Epithelial cell of esophagus (primary cell): ENCODE measurements at regions not wholly inside any gene's neighbourhood (a gene's known extent, or its start where the extent isn't known, plus 50 kb on each side); places are given as distances from the start of the nearest gene placed in this dataset.
"Not testable (repeated sequence)": the region's sequence is repeated elsewhere in the genome, so short reads cannot be mapped to it uniquely, and the experiment has no call there.

Source experiments
- DNase-seq: peaks from one replicate; pipeline ENCODE4 v3.0.0; 2010; ENCODE audit warnings: low read depth
- H3K4me3 ChIP-seq: 2 replicates; pipeline ENCODE4 v1.5.1; 2011; ENCODE audit warnings: mild to moderate bottlenecking, low read length, control low read depth
- CTCF ChIP-seq: IDR thresholded peaks from 2 replicates; pipeline ENCODE4 v1.5.1; 2011; ENCODE audit warnings: low read depth, mild to moderate bottlenecking, low read length, control low read depth, inconsistent platforms; ENCODE audit not compliant: insufficient read depth; ENCODE audit errors: missing control alignments

GRCh38 chr6:28606424-28607391 lies 81.0 kb downstream of the GPX5 start:
- H3K4me3 ChIP-seq = peak overlapping the region; percentile 61
- peak; percentile 74 for DNase-seq
- TF ChIP-seq CTCF = peak; percentile 60

DNA sequence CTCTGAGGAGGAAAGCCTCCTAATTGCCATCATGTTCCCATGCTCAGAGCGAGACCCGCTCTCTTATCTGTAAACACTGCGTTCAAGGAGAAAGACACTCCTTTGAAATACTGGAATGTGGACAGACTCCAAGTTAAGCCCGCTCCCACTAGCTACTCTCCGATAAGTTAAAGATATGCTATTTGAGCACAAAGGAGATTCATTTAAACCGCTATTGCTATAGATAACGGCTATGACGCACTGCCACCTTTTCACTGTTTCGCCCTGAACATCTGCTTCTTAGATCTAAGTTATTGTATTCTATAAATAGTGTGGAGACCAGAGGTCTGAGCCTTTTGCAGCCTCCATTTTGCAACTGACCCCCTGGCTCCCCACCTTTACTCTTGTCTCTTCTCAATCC lies 82.3 kb downstream of the GPX5 start:
- TF ChIP-seq CTCF = no peak
- no peak overlapping the region for H3K4me3 ChIP-seq
- DNase-seq = no peak

DNA sequence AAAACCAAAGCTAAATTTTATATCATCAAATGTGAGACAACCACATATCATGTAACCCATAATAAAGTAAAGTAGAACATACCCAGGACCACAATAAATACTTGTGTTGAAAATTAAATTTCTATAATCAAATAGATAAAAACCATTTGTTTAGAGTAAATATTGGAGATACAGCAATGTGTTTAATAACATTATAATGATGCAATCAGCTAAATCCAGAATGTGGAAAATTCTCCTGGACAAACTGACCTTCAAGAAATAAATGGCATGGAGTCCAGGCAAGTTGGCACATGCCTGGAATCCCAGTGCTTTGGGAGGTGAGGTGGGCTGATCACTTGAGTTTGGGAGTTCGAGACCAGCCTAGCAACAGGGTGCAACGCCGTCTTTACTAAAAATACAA lies 84.0 kb downstream of the GPX5 start:
- no peak for TF ChIP-seq CTCF
- DNase-seq = no peak
- no peak overlapping the region for H3K4me3 ChIP-seq

DNA sequence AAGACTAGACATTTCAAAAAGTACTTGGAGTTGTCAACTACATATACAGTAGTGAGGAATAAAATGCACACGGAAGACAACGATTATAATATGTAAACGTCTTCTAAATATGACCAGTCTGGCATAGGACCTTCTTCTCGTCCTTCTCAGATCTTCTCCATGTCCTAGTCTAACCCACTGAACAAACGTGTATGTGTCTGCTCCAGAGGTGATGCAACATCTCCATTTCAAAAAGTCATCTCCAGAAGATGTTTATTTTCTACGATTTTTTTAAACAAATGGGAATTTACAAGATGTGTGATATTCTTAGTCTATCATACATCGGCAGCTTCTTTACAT lies 89.9 kb downstream of the GPX5 start:
- DNase-seq = no peak
- H3K4me3 ChIP-seq = no peak overlapping the region
- TF ChIP-seq CTCF = no peak

DNA sequence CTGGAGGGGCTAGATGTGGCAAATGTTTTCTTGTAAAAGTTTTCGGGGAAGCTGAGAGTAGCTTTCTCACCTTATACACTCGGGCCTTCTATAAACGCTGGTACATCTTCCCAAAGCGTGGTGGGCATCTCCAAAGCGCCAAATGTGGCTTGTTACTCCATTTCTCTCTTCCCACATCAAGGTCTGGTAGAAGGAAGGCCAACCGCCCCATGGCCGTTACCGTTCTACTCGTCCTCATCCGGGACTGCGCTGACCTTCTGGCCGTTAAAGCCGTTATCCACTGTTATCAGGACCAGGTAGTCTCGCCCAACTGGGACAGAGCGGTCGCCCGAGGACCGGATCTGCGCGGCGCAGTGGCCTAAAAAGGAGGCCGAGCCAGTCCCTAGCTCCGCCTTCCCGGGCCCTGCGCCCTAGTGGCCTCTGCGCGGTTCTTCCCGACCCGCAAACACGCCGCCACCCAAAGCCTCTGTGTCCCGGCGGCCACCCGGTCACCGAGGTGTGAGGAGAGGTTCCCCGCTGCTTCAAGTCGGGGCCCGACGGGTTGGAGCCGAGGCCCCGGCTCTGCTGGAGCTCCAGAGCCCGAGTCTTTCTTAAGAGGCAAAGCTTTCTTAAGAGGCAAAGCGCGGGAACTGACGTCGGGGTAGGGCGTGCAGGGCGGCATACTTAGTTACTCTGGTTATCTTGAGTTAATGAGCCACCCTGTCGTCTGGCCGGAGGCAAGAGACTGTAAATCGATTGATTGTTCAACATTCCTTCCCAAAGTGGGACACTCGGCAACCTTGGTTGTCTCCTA lies 90.5 kb downstream of the GPX5 start:
- DNase-seq = no peak
- no peak overlapping the region for H3K4me3 ChIP-seq

DNA sequence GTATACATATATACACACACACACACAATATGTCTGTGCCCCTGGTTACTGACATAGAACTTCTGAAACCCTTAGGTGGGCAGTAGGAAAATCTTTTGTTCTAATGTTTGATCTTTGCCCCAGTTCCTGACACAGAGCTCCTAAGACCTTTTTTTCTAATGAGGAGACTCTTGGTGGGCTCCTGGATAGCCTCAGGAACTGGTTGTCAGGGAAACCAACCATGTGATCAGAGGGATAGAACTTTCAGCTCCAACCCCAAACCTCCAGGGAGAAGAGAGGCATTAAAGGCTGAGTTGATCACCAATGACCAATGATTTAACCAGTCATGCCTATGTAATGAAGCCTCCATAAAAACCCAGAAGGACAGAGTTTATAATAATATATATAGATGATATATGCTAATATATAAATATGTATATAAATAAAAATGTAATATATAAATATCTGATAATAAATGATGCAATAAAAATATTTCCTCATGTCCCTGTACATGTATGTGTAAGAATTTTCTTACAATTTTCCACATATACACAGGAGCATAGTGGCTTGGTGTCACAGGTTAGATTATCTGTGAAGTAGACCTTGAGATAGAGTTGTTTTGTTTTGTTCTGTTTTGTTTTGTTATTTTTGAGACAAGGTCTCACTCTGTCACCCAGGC lies 93.3 kb downstream of the GPX5 start:
- H3K4me3 ChIP-seq = no peak overlapping the region
- no peak for DNase-seq
- TF ChIP-seq CTCF = no peak

More for the DNA sequence above, 90.5 kb downstream of the GPX5 start:
- TF ChIP-seq CTCF = no peak

DNA sequence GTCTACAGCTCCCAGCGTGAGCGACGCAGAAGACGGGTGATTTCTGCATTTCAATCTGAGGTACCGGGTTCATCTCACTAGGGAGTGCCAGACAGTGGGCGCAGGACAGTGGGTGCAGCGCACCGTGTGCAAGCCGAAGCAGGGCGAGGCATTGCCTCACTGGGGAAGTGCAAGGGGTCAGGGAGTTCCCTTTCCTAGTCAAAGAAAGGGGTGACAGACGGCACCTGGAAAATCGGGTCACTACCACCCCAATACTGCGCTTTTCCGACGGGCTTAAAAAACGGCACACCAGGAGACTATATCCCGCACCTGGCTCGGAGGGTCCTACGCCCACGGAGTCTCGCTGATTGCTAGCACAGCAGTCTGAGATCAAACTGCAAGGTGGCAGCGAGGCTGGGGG lies 95.6 kb downstream of the GPX5 start:
- not testable (repeated sequence) for DNase-seq
- H3K4me3 ChIP-seq = peak overlapping the region; percentile 15

DNA sequence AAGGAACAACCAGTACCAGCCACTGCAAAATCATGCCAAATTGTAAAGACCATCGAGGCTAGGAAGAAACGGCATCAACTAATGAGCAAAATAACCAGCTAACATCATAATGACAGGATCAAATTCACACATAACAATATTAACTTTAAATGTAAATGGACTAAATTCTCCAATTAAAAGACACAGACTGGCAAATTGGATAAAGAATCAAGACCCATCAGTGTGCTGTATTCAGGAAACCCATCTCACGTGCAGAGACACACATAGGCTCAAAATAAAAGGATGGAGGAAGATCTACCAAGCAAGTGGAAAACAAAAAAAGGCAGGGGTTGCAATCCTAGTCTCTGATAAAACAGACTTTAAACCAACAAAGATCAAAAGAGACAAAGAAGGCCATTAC lies 97.6 kb downstream of the GPX5 start:
- not testable (repeated sequence) for DNase-seq, H3K4me3 ChIP-seq

- not testable (repeated sequence) for DNase-seq, H3K4me3 ChIP-seq
These were observed 100.7 kb downstream of the GPX5 start for GRCh38 chr6:28626386-28626785.
